GM12878 (cell line): ENCODE measurements at regions not wholly inside any gene's neighbourhood (a gene's known extent, or its start where the extent isn't known, plus 50 kb on each side); places are given as distances from the start of the nearest gene placed in this dataset.

Experiments used
- ATAC-seq: fragments of 200-7000 bp; cut with Tn5 transposase; 3 replicates; pipeline ENCODE4 v1.9.1; 2020; ENCODE audit warnings: mild to moderate bottlenecking, moderate library complexity
- BruUV-seq: library from RNA; stranded (reverse); fragments of 400-500 nt; replicated peaks from 2 replicates; lab custom pipeline; 2021; lab: Mats Ljungman, UMichigan
- CTCF ChIA-PET: fragments of 300-600 bp; sonication (Branson Sonifier 250); formaldehyde crosslinking; extraction: SDS; loops from one replicate; lab custom pipeline; 2021; ENCODE audit warnings: inconsistent platforms; lab: Yijun Ruan, JAX
- POLR2A ChIA-PET: fragments of 350-600 bp; formaldehyde crosslinking; extraction: SDS; loops from one replicate; lab custom pipeline; 2021; ENCODE audit warnings: inconsistent platforms; lab: Charles Lee
- RAD21 ChIA-PET: fragments of 300-600 bp; sonication (Branson Sonifier 250); formaldehyde crosslinking; loops from one replicate; lab custom pipeline; 2023; ENCODE audit warnings: antibody characterized with exemption; ENCODE audit not compliant: unreplicated experiment; lab: Charles Lee
- SMC1A ChIA-PET: fragments of 300-600 bp; sonication (Branson Sonifier 250); formaldehyde crosslinking; loops from one replicate; lab custom pipeline; 2023; ENCODE audit not compliant: unreplicated experiment, uncharacterized antibody; lab: Charles Lee
- DNase-seq: peaks from one replicate; pipeline ENCODE4 v3.0.0-alpha.2; 2011; ENCODE audit warnings: low read depth, low spot score
- FAIRE-seq: peaks from 3 replicates; lab custom pipeline; 2011; peaks lifted over from hg19 to GRCh38; lab: Jason Lieb, UNC
- H2AFZ ChIP-seq: 2 replicates; pipeline ENCODE4 v1.6.0; 2011; ENCODE audit warnings: low read depth, low read length, control low read depth; ENCODE audit not compliant: control insufficient read depth
- H3K27ac ChIP-seq: 2 replicates; pipeline ENCODE4 v1.5.1; 2011; ENCODE audit warnings: control low read depth; ENCODE audit not compliant: control insufficient read depth, insufficient read depth
- H3K27me3 ChIP-seq, 2 experiments: replicated peaks in 1 of 2; 2 replicates each; pipeline versions ENCODE4 v1.6.0 to v1.6.1; 2011; ENCODE audit warnings: low read length in 1 of 2; ENCODE audit not compliant: control insufficient read depth in 2 of 2, insufficient read depth in 2 of 2
- H3K36me3 ChIP-seq, 2 experiments: 2 replicates each; pipeline ENCODE4 v1.5.1; 2011; ENCODE audit warnings: low read length in 1 of 2; ENCODE audit not compliant: control insufficient read depth in 2 of 2, insufficient read depth in 2 of 2
- H3K4me1 ChIP-seq: 2 replicates; pipeline ENCODE4 v1.6.1; 2011; ENCODE audit warnings: mild to moderate bottlenecking, low read length, moderate library complexity, mixed read lengths; ENCODE audit not compliant: control insufficient read depth, insufficient read depth
- H3K4me2 ChIP-seq: 2 replicates; pipeline ENCODE4 v1.6.0; 2011; ENCODE audit warnings: control low read depth; ENCODE audit not compliant: control insufficient read depth, insufficient read depth
- H3K4me3 ChIP-seq: fragments of 200-600 bp; sonication (generic); 2 replicates; pipeline ENCODE4 v1.5.1; 2016
- H3K79me2 ChIP-seq: 2 replicates; pipeline ENCODE4 v1.6.0; 2011; ENCODE audit warnings: low read length; ENCODE audit not compliant: control insufficient read depth, insufficient read depth
- H3K9ac ChIP-seq: 2 replicates; pipeline ENCODE4 v1.8.0; 2011; ENCODE audit warnings: low read length, control low read depth, mixed read lengths; ENCODE audit not compliant: control insufficient read depth, insufficient read depth
- H3K9me3 ChIP-seq: replicated peaks from 3 replicates; pipeline ENCODE4 v1.5.1; 2011; ENCODE audit warnings: mild to moderate bottlenecking, low read length; ENCODE audit not compliant: control insufficient read depth, insufficient read depth
- H4K20me1 ChIP-seq: 2 replicates; pipeline ENCODE4 v1.6.0; 2011; ENCODE audit not compliant: control insufficient read depth, insufficient read depth
- CHD4 ChIP-seq: fragments of 200-600 bp; sonication (generic); IDR thresholded peaks from 2 replicates; pipeline ENCODE4 v1.6.1; 2016; ENCODE audit warnings: mild to moderate bottlenecking
- DPF2 ChIP-seq: fragments of 450-650 bp; IDR thresholded peaks from 2 replicates; pipeline ENCODE4 v1.6.1; 2017; ENCODE audit warnings: mild to moderate bottlenecking
- ETV6 ChIP-seq, 2 experiments: fragments of 450-650 bp in 1 of 2; IDR thresholded peaks in 1 of 2; conservative IDR thresholded peaks in 1 of 2; 2 replicates each; pipeline ENCODE4 v1.6.1; 2014; ENCODE audit warnings: antibody characterized with exemption in 1 of 2, borderline replicate concordance in 1 of 2, low read depth in 1 of 2, mild to moderate bottlenecking in 1 of 2, moderate library complexity in 1 of 2
- HDAC6 ChIP-seq: fragments of 200-600 bp; sonication (generic); IDR thresholded peaks from one replicate; pipeline ENCODE4 v1.8.0; 2017; ENCODE audit warnings: antibody characterized with exemption; ENCODE audit not compliant: unreplicated experiment
- MYB ChIP-seq: fragments of 150-350 bp; IDR thresholded peaks from 2 replicates; pipeline ENCODE4 v1.6.1; 2014; ENCODE audit warnings: mild to moderate bottlenecking, low read depth, low read length, borderline replicate concordance
- PML ChIP-seq: IDR thresholded peaks from 2 replicates; pipeline ENCODE4 v1.6.1; 2012; ENCODE audit warnings: low read length, inconsistent platforms
- POU2F2 ChIP-seq: IDR thresholded peaks from 3 replicates; pipeline ENCODE4 v1.6.1; 2011; ENCODE audit warnings: low read depth, mild to moderate bottlenecking, low read length, borderline replicate concordance
- RCOR1 ChIP-seq: conservative IDR thresholded peaks from 2 replicates; pipeline ENCODE4 v1.6.1; 2012; ENCODE audit warnings: low read depth, low read length, improper control_type of control experiment
- RUNX3 ChIP-seq: IDR thresholded peaks from 2 replicates; pipeline ENCODE4 v1.6.1; 2012; ENCODE audit warnings: low read length, inconsistent platforms
- STAT3 ChIP-seq: IDR thresholded peaks from 2 replicates; pipeline ENCODE4 v1.6.1; 2011; ENCODE audit warnings: low read depth, low read length, improper control_type of control experiment
- WRNIP1 ChIP-seq: IDR thresholded peaks from 2 replicates; pipeline ENCODE4 v1.6.1; 2011; ENCODE audit warnings: low read depth, low read length, improper control_type of control experiment, borderline replicate concordance
- WGBS: methylation state at CpG from one replicate; pipeline ENCODE4 v1.1.6; 2016; ENCODE audit warnings: low lambda C conversion rate; ENCODE audit not compliant: insufficient replicate concordance, insufficient coverage; ENCODE audit errors: missing lambda C conversion rate; 5-methylcytosine and 5-hydroxymethylcytosine counted together
- in situ Hi-C: fragments of 300-500 bp; cut with MboI; formaldehyde crosslinking; loops from 9 replicates; pipeline ENCODE4 v1.14.3; 2018; ENCODE audit warnings: mixed read lengths
- intact Hi-C: fragments of 100-400 bp; cut with micrococcal nuclease; formaldehyde crosslinking; loops from one replicate; pipeline ENCODE4 v1.14.2; 2022; ENCODE audit not compliant: unreplicated experiment
- TF ChIP-seq, protein P1 (sequence below): fragments of 450-650 bp; IDR thresholded peaks from 2 replicates; pipeline ENCODE4 v1.6.1; 2016; ENCODE audit warnings: mild to moderate bottlenecking

GRCh38 chr13:104314321-104314720, 1248.1 kb upstream of the SLC10A2 start:
- H2AFZ ChIP-seq, result no peak overlapping the region
- SMC1A ChIA-PET, result no interaction called here
- H3K79me2 ChIP-seq, result no peaks in the 10 kb centered on the region
- H4K20me1 ChIP-seq, result no peaks in the 10 kb centered on the region
- in situ Hi-C loops (no loop called here), intact Hi-C loops (no loop called here)
- no TSS peak for BruUV-seq
- no peak for FAIRE-seq
- RAD21 ChIA-PET, result no interaction called here
- H3K4me2 ChIP-seq, result no peak overlapping the region
- no peak overlapping the region for H3K27ac ChIP-seq
- POLR2A ChIA-PET, result no interaction called here
- no peak for DNase-seq
- WGBS, result 0% methylated on average over 1 of the region's 1 CpG
- no peaks in the 10 kb centered on the region for H3K4me1 ChIP-seq
- no peak for ATAC-seq
- H3K9ac ChIP-seq, result no peak overlapping the region
- H3K4me3 ChIP-seq, result no peak overlapping the region
- CTCF ChIA-PET, result no interaction called here
- no peak for TF ChIP-seq HDAC6
- no peak for TF ChIP-seq MYB
- TF ChIP-seq PML, result no peak
- TF ChIP-seq DPF2, result no peak
- no peaks in the 10 kb centered on the region for H3K36me3 ChIP-seq
- no peaks in the 10 kb centered on the region for H3K9me3 ChIP-seq
- H3K27me3 ChIP-seq, result no peaks in the 10 kb centered on the region

- intact Hi-C loops (no loop called here), in situ Hi-C loops (no loop called here)
- no TSS peak for BruUV-seq
- no peak for TF ChIP-seq POU2F2
- TF ChIP-seq, protein P1, sequence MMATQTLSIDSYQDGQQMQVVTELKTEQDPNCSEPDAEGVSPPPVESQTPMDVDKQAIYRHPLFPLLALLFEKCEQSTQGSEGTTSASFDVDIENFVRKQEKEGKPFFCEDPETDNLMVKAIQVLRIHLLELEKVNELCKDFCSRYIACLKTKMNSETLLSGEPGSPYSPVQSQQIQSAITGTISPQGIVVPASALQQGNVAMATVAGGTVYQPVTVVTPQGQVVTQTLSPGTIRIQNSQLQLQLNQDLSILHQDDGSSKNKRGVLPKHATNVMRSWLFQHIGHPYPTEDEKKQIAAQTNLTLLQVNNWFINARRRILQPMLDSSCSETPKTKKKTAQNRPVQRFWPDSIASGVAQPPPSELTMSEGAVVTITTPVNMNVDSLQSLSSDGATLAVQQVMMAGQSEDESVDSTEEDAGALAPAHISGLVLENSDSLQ, result no peak
- no peak for TF ChIP-seq STAT3
- TF ChIP-seq RUNX3, result no peak
- TF ChIP-seq RCOR1, result no peak
- TF ChIP-seq CHD4, result no peak
- no peak for TF ChIP-seq WRNIP1
- TF ChIP-seq ETV6 (conservative IDR thresholded peaks at IDR 0.05 in 1 of 2, IDR thresholded peaks at IDR 0.05 in 1 of 2; ENCODE audit: borderline replicate concordance in 1 of 2, low read depth in 1 of 2), result no peak
- ChIA-PET POLR2A (no interaction called here), RAD21 (no interaction called here), SMC1A (no interaction called here), CTCF (no interaction called here)
- no peaks in the 10 kb centered on the region for H3K79me2 ChIP-seq
- no peaks in the 10 kb centered on the region for H3K27me3 ChIP-seq
- H3K4me2 ChIP-seq, result no peak overlapping the region
- ATAC-seq (no peak), DNase-seq (no peak), FAIRE-seq (no peak)
- no peaks in the 10 kb centered on the region for H4K20me1 ChIP-seq
- WGBS, result 0% methylated on average over 2 of the region's 2 CpGs
- H3K4me1 ChIP-seq, result no peaks in the 10 kb centered on the region
- H3K27ac ChIP-seq, result no peak overlapping the region
- no peaks in the 10 kb centered on the region for H3K36me3 ChIP-seq
- H3K4me3 ChIP-seq, result no peak overlapping the region
- no peak overlapping the region for H3K9ac ChIP-seq
- no peak overlapping the region for H2AFZ ChIP-seq
- no peaks in the 10 kb centered on the region for H3K9me3 ChIP-seq
Observed at GRCh38 chr13:104310861-104311260, 1244.6 kb upstream of the SLC10A2 start.
